ENCODE measurements at regions not wholly inside any gene's neighbourhood (a gene's known extent, or its start where the extent isn't known, plus 50 kb on each side); places are given as distances from the start of the nearest gene placed in this dataset.

DNA sequence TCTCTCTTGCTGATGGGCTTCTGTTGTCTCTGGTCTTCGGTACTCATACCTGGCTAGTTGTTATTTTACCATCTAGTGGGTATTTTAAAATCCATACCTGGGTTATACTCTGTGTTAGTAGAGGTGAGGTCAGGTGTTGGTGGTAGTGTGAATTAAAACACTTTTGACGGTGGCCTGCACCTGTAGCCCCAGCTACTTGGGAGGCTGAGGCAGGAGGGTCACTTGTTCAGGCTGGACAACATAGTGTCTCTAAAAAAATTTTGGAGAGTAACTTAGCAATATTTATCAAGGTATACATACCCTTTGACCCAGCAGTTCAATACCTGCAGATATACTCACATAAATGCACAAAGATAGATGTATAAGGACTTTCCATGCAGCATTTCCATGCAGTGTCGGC lies 55.4 kb downstream of the GSX1 start:
- Histone ChIP-seq H3K27ac (no peak overlapping the region), H3K36me3 (no peaks in the 10 kb centered on the region), H3K4me3 (no peak overlapping the region), H3K27me3 (peaks cover 0 to 40% (median 0%) of the 10 kb centered on the region in 9 donors), H3K4me1 (no peaks in the 10 kb centered on the region), H3K9me3 (peaks cover 0 to 10% (median 0%) of the 10 kb centered on the region in 12 donors)
- DNase-seq, result no peak
- intact Hi-C loops (cut with DNase I), result no loop called here
- 86 to 94% (median 90%) methylated on average over 3 of the region's 3 CpGs for WGBS, 4 donors
- no peak for ATAC-seq
- TF ChIP-seq, protein P1, sequence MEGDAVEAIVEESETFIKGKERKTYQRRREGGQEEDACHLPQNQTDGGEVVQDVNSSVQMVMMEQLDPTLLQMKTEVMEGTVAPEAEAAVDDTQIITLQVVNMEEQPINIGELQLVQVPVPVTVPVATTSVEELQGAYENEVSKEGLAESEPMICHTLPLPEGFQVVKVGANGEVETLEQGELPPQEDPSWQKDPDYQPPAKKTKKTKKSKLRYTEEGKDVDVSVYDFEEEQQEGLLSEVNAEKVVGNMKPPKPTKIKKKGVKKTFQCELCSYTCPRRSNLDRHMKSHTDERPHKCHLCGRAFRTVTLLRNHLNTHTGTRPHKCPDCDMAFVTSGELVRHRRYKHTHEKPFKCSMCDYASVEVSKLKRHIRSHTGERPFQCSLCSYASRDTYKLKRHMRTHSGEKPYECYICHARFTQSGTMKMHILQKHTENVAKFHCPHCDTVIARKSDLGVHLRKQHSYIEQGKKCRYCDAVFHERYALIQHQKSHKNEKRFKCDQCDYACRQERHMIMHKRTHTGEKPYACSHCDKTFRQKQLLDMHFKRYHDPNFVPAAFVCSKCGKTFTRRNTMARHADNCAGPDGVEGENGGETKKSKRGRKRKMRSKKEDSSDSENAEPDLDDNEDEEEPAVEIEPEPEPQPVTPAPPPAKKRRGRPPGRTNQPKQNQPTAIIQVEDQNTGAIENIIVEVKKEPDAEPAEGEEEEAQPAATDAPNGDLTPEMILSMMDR (IDR thresholded peaks at IDR 0.05), result no peak
- TF ChIP-seq POLR2A (IDR thresholded peaks at IDR 0.05), result no peak

- Histone ChIP-seq H3K36me3 (no peaks in the 10 kb centered on the region), H3K27me3 (peaks cover 0 to 54% (median 3%) of the 10 kb centered on the region in 9 donors), H3K4me1 (no peaks in the 10 kb centered on the region), H3K9me3 (no peaks in the 10 kb centered on the region), H3K4me3 (no peak overlapping the region), H3K27ac (no peak overlapping the region)
- DNase-seq, result no peak
- TF ChIP-seq, protein P1 (IDR thresholded peaks at IDR 0.05), result no peak
- TF ChIP-seq POLR2A (IDR thresholded peaks at IDR 0.05), result no peak
- intact Hi-C loops (cut with DNase I), result no loop called here
- WGBS, 4 donors, result 60 to 72% (median 66%) methylated on average over 18 of the region's 18 CpGs
- ATAC-seq, result no peak
Observed at GRCh38 chr13:27851096-27851850, 59.0 kb downstream of the GSX1 start.

DNA sequence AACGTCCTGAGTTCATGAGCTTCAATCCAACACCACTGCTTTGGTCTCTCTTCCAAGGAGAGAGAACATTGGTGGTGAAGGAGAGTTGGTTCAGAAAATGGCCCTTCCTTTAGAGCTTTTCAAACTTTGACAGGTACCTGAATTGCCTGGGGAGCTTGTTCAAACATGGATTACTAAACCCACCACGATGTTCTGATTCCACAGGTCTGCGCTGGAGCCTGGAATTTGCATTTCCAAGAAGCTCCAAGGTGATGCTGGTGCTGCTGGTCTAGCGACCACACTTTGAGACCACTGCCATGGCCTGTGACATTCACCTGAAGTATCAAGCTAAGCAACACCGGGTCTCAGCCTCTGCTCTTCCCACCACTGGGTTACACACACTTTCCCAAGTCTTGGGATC lies 60.2 kb downstream of the GSX1 start:
- no peaks in the 10 kb centered on the region for H3K9me3 ChIP-seq
- 58 to 83% (median 71%) methylated on average over 4 to 5 of the region's 5 CpGs for WGBS, 4 donors
- no peak overlapping the region for H3K27ac ChIP-seq
- ATAC-seq (no peak), DNase-seq (no peak)
- TF ChIP-seq, protein P1 (IDR thresholded peaks at IDR 0.05), result no peak
- no peak for TF ChIP-seq POLR2A (IDR thresholded peaks at IDR 0.05)
- peaks cover 0 to 55% (median 3%) of the 10 kb centered on the region in 9 donors for H3K27me3 ChIP-seq
- H3K36me3 ChIP-seq, result no peaks in the 10 kb centered on the region
- intact Hi-C loops (cut with DNase I), result no loop called here
- no peak overlapping the region for H3K4me3 ChIP-seq
- H3K4me1 ChIP-seq, result no peaks in the 10 kb centered on the region

DNA sequence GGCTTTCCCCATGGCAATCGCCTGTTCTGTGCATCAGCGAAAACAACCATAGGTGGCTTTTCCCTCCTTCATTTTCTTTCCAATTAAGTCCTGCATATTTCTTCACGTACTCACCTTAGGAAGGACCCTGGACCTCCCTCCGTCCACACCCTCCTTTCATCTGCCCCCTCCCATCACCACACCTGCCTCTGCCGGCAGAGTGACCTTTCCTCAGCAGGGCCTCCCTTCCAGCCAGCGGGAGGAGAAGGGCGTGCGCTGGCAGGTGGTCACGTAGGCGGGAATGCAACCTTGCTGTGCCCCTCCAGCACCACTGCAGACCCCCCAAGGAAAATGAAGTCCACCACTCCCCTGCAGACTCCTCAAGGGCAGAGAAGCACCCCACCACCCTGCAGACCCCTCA lies 61.1 kb downstream of the GSX1 start:
- intact Hi-C loops (cut with DNase I), result no loop called here
- no peaks in the 10 kb centered on the region for H3K4me1 ChIP-seq
- WGBS, 4 donors, result 60 to 68% (median 64%) methylated on average over 10 of the region's 10 CpGs
- H3K9me3 ChIP-seq, result no peaks in the 10 kb centered on the region
- H3K27ac ChIP-seq, result no peak overlapping the region
- no peaks in the 10 kb centered on the region for H3K36me3 ChIP-seq
- H3K27me3 ChIP-seq, result peaks cover 0 to 60% (median 3%) of the 10 kb centered on the region in 9 donors
- H3K4me3 ChIP-seq, result no peak overlapping the region
- TF ChIP-seq, protein P1 (IDR thresholded peaks at IDR 0.05), result no peak
- TF ChIP-seq POLR2A (IDR thresholded peaks at IDR 0.05), result no peak
- no peak for DNase-seq
- no peak for ATAC-seq
